ENCODE measurements at regions not wholly inside any gene's neighbourhood (a gene's known extent, or its start where the extent isn't known, plus 50 kb on each side); places are given as distances from the start of the nearest gene placed in this dataset.
A peak's percentile ranks its signal among the peaks of the same experiment; 100 is the strongest.

- no peak for DNase-seq (ENCODE audit: low spot score)
These were observed 148.9 kb downstream of the RMI1 start for GRCh38 chr9:84129529-84129928.

GRCh38 chr9:84136119-84136868 lies 155.7 kb downstream of the RMI1 start:
- DNase-seq (ENCODE audit: low spot score): no peak

GRCh38 chr9:84137968-84138367 lies 157.4 kb downstream of the RMI1 start:
- DNase-seq (ENCODE audit: low spot score): no peak

- no peak for DNase-seq (ENCODE audit: low spot score)
These were observed 157.9 kb downstream of the RMI1 start for GRCh38 chr9:84138541-84138940.

- DNase-seq (ENCODE audit: low spot score): no peak
These were observed 158.9 kb downstream of the RMI1 start for GRCh38 chr9:84139296-84140070.

GRCh38 chr9:84140535-84141101 lies 160.0 kb downstream of the RMI1 start:
- DNase-seq (ENCODE audit: low spot score): peak; percentile 55

GRCh38 chr9:84141741-84142370 lies 161.3 kb downstream of the RMI1 start:
- DNase-seq (ENCODE audit: low spot score): no peak

- DNase-seq (ENCODE audit: low spot score): no peak
These were observed 164.4 kb downstream of the RMI1 start for GRCh38 chr9:84145031-84145430.

- no peak for DNase-seq (ENCODE audit: low spot score)
These were observed 165.2 kb downstream of the RMI1 start for GRCh38 chr9:84145780-84146179.

GRCh38 chr9:84146893-84147710 lies 166.5 kb downstream of the RMI1 start:
- DNase-seq (ENCODE audit: low spot score): no peak

GRCh38 chr9:84151236-84151635 lies 170.6 kb downstream of the RMI1 start:
- no peak for DNase-seq (ENCODE audit: low spot score)

GRCh38 chr9:84151640-84152039 lies 171.0 kb downstream of the RMI1 start:
- DNase-seq (ENCODE audit: low spot score): no peak

GRCh38 chr9:84152204-84152603 lies 171.6 kb downstream of the RMI1 start:
- DNase-seq (ENCODE audit: low spot score): no peak

GRCh38 chr9:84153885-84154284 lies 173.3 kb downstream of the RMI1 start:
- no peak for DNase-seq (ENCODE audit: low spot score)

- no peak for DNase-seq (ENCODE audit: low spot score)
These were observed 173.7 kb downstream of the RMI1 start for GRCh38 chr9:84154320-84154719.

GRCh38 chr9:84163052-84163650 lies 177.4 kb downstream of the SLC28A3 start:
- no peak for DNase-seq (ENCODE audit: low spot score)

GRCh38 chr9:84166891-84167290 lies 173.7 kb downstream of the SLC28A3 start:
- no peak for DNase-seq (ENCODE audit: low spot score)

GRCh38 chr9:84169240-84169639 lies 171.3 kb downstream of the SLC28A3 start:
- no peak for DNase-seq (ENCODE audit: low spot score)

- peak; percentile 39 for DNase-seq (ENCODE audit: low spot score)
These were observed 169.9 kb downstream of the SLC28A3 start for GRCh38 chr9:84170521-84171141.

GRCh38 chr9:84173961-84174360 lies 166.6 kb downstream of the SLC28A3 start:
- DNase-seq (ENCODE audit: low spot score): no peak

GRCh38 chr9:84174486-84174885 lies 166.1 kb downstream of the SLC28A3 start:
- DNase-seq (ENCODE audit: low spot score): no peak
